Stimulated activated CD8-positive, alpha-beta memory T cell treated with anti-CD3 and anti-CD28 coated beads, Interleukin-12 subunit alpha, Interleukin-12 subunit beta, amount 100 ng/mL, for 24 hours (primary cell): ENCODE measurements at regions not wholly inside any gene's neighbourhood (a gene's known extent, or its start where the extent isn't known, plus 50 kb on each side); places are given as distances from the start of the nearest gene placed in this dataset.

Source experiments
- DNase-seq: peaks from one replicate; pipeline ENCODE4 v3.0.0-alpha.2; 2020; ENCODE audit errors: extremely low read depth

DNA sequence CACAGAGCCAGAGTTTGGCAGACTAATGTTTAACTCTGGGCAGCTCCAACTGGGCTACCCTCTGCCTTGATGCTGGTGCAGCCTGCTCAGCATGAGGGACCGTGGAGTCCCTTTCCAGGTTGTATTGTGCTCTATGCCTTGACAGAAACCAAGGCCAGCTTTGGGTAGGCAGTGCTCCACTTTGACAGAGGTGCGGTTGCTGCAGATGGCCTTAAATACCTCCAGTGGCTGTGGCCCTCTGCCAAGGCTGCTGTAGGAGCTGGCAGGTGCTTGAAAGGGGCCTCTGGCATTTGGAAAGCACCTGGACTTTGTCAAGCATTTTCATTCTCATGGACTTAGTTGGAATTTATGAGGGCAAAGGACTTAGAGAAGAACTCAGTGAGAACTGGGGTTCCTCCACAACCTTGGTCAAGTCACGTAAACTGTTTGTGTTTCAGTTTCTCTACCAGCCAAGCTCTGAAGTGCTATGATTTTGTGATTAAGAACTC lies 249.7 kb upstream of the ZNF462 start:
- no peak for DNase-seq

DNA sequence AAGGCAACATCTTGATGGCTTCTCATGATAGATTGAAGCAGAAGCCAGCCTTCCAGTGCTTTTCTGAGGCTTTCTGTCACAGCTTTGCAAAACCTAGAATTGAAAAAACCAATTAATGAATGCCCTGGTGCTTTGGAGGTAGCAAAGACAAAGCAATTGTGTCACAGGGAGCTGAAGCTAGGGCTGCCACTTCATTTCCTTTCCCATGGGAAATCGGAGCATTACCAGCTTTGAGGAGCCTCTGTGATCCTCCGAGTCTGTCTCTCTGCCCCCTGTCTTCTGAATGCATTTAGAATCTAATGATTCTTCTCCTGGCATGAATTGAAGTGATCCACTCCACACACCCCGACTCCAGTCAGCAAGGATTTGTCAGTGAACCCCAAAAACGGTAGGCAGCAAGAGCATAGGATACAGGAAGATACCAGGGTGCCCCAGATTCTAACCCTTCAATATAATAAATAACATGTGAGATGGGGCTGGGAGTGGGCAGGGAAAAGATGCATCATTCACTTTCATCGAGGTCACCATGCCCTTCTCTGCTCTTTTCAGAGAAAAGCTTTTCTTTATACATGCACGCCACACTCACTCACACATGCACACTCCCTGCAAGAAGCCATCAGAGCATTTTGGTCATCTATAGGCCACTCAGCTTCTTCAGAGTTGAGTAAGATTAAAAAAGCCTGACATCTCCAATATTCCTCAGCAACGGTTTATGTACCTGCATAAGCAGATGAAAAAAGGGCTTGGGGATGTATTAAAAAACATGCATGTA lies 247.7 kb upstream of the ZNF462 start:
- DNase-seq, result no peak

DNA sequence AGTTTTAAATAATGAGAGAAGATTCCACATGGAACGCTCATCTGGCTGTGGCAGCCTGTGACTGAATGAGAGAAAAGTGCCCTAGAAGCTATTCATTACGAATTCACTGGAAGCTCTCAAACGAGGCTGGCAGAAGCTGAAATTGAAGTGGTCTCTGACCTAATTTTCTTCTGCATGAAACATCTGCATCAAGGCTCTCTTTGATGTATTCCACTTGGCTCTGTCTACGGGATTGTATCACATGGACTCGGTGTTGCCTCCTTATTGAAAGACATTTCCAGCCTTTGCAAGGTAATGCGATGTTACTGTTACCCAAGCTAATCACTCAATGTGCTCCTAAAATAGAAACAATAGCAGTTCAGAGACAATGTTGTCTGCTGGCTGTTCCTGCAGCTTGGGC lies 246.9 kb upstream of the ZNF462 start:
- DNase-seq, result no peak

DNA sequence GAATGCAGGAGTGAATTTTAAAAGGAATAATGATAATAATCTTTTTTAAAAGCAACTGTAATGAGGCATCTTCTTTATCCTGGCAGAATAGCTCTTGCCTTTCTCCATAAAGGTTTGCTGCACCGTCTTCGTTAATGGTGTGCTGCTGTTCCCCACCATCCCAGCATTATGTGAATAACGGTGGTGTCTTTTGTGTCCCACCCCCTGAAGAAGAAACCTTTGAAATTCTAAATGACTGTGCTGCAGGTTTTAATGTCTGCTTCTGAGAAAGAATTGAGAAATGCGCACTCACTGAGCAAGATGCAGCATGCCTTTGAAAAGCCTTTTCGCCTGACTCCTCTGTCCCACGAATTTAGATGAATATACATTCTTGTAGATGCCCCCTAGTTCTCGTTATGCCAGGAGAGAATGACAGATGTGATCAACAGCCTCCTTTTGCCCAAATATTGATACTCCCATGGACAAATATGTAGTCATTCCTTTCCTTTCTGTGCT lies 246.1 kb upstream of the ZNF462 start:
- DNase-seq, result no peak

DNA sequence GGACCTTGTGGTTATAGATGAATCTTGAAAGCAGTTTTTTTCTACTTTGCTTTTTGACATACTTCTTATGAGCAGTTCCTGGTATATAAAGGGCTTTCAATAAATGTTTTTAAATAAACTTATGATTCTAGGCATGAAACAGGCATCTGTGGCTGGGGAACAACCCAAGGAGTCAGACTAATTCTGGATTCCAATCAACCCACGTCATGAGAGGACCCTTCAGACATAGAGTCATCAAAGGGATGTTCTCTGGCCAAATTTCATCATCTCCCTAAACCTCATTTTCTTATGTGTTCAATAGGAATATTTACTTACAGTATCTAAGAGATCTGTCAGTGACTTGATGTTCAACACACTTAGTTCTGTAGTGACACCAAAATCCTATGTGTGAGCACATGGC lies 243.8 kb upstream of the ZNF462 start:
- no peak for DNase-seq

DNA sequence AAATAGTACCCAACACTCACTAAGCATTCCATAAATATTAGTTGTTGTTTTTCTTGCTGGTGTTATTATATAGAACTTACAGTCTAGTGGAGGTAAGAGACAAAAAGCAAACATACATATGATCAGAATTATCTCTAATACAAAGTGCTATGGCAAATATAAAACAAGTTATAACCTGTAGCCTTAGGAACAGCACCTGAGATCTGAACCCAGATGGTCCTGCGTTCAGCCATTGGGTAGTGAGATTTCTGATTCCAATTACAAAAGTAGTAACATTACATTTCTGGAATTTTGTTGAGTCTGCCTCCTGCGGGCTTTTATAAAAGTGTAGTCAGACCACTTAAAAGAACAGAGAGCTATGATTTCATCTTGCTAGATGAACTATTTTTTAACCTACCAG lies 242.9 kb upstream of the ZNF462 start:
- no peak for DNase-seq

DNA sequence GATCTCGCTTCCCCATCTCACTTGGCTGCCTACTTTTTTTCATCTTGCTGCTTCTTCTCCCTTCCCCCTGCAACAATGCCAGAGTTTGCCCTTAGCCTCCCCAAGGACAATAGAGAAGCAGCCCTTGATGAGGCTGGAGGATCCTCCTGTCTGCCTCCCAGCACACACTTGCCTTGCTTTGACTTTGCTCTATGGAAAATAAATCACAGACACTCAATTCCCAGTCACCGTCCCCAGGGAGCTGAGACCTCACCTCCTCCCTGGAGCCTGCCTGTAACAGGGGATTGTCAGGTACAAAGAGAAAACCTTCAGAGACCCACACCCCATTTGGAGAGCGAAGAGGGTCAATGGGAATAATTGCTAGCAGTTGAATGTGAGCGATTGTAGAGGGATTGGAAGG lies 242.1 kb upstream of the ZNF462 start:
- no peak for DNase-seq

DNA sequence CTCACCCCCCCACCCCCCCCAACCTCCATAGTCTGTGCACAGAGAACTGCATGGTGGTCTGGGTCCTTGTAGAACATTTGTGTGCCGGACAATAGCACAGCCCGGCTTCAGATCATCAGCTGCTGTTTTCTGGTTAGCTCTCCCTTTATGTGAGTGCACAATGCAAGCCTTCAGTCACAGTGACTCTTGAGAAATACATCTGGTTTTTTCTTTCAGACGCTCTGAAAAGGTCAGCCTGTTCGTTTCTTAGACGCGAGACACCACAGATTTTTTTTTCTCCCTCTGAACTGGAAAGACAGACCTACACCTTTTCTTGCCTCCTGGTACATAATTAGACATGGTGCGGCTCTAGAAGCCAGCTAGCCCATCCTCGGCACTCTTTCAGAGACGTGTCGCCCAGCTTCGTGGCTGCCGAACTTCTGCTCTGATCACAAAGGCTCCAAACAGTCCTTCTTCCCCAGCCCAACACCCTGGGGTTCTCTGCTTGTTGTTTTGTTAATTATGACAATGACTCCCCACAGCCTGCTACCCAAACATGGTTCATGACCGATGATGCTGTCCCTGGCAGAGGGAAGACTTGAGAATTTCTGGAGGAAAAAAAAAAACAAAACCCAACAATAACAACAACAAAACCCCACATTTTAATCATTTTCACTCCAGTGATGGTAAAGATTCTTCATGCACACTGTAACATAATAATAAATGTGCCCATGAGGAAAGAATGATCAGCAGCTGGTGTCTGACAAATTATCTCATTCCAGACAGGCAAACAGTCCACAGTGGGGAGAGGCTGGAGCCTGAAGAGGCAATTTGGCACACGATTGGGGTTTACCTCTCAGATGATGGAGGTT lies 241.4 kb upstream of the ZNF462 start:
- DNase-seq, result no peak

DNA sequence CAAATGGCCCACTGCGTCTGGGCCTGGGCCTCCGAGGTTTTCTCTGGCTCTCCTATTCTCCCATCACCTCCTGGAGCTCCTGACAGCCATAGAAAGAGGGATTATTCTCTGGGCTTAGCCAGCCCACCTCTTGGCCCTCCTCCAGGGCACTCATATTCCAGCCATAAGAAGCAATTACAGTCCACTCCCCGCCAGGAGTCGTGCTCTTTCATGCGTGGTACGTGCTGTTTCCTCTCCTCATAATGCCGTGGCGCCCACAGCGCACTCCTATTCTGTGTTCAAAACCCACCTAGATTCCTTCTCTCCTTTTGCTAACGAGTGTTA lies 240.8 kb upstream of the ZNF462 start:
- no peak for DNase-seq

DNA sequence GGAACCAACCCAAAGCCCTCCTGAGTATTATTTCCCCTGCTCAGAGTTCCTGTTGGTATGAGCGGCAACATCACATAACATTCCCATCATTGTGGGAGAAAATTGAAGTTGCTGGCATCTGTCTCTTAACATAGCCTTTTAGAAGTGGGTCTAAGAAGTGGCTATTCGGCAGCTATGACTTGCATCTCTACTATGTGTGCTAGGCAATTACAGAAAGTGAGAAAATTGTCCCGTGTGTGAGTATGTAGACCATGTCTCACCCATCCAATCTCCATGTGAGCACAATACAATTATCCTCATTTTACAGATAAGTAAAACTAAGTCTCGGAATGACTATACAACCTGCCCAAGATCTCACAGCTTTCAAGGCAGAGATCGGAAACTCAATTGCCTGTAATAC lies 239.4 kb upstream of the ZNF462 start:
- no peak for DNase-seq

DNA sequence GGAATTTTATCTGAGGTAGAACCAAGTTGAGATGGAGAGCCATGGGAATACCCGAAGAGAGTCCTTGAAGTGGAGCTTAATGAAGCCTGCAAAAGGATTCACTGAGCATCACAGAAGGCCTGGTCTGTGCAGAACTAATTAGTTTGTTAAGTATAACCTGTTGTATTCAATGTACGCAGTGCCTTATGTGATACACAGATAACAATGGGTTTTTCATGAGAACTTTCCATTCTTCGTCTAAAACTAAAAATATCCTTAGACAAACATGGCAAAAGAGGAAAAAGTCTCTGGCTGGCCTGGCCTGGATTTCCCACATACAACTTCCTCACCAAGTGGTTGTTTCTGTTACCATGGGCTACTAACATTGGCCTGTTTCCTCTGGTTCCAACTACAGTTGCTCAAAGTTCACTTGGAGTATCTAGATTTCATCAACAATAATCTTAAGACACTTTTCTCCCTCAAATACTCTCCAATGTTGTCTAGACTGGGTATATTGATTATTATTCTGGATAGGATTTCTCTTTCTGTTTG lies 237.6 kb upstream of the ZNF462 start:
- DNase-seq, result no peak

DNA sequence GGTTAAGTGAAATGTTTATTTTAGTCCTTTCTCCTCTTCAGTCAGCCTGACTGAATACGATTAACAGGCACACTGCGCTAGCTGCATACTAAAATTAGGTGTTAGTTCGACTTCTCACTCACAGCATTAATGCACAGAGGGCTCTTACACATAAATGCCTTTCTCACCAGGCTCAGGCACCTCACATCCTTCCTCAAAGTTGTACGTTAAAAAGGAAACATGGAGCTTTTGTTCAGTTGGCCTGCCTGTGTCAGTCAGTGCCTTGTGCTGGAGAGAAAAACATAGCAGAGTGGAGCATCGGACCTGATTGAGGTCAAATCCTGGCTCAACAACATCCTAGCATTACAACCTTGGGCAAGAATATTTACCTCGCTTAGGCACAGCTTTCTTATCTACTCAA lies 236.0 kb upstream of the ZNF462 start:
- no peak for DNase-seq

DNA sequence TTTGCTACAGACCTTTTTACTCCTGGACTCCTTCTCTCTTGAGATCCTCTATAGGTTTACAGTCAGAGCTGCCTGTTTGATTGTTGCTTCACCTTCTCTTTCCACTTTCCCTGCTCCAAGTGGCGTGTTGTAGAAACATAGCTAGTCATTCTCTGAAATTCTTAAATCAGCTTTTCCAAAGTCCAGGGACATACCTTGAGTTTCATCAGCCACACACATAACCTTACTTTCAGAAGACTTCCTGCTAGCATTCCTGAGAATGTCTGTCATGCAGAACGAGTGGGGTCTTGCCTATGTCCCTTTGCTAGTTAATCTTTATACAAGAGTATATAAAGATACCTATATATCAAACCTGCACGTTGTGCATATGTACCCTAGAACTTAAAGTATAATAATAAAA lies 230.3 kb upstream of the ZNF462 start:
- no peak for DNase-seq

DNA sequence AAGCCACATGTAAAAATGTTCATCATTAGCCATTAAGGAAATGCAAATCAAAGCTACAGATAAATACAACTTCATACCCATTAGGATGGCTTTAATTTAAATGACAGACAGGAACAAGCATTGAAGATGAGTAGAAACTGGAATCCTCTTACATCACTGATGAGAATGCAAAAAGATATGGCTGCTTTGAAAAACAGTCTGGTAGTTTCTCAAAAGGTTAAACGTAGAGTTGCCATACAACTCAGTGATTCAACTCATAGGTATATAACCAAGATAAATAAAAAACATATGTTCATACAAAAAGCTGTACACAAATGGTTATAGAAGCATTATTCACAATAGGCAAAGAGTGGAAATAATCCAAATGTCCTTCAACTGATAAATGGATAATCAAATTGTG lies 228.8 kb upstream of the ZNF462 start:
- DNase-seq, result no peak

DNA sequence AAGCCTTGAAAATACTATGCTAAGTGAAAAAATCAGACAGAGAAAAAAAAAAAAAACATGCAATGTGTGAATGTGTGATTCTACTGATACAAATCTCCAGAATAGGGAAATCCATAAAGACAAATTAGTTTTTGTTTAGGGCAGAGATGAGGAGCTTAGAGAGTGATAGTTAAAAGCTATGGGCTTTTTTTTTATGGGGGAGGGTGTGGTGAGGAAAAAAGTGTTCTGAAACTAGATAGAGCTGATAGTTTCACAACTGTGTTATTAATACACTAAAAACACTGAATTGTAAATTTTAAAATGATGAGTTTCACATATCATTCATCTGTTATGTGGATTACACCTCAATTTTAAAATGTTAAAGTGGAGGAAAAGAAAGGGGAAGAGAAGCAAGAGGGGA lies 228.3 kb upstream of the ZNF462 start:
- DNase-seq, result no peak

DNA sequence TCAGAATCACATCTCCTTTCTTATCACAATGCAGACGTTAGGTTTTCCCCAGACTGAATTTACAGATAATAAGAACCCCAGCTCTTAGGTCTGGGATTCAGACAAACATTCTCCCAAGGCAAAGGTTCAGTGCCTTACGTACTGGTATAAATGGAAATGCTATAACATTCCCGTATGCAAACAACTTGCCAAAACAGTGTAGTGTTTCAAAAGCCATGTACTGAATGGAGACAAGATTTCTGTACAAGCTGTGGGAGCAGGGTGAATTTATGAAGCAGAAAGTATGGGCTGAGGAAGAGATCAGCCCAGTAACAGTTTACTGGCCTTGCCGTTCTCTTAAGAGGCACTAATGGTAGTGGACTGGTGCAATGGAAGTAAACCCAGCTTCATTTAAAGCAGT lies 225.5 kb upstream of the ZNF462 start:
- DNase-seq, result no peak

DNA sequence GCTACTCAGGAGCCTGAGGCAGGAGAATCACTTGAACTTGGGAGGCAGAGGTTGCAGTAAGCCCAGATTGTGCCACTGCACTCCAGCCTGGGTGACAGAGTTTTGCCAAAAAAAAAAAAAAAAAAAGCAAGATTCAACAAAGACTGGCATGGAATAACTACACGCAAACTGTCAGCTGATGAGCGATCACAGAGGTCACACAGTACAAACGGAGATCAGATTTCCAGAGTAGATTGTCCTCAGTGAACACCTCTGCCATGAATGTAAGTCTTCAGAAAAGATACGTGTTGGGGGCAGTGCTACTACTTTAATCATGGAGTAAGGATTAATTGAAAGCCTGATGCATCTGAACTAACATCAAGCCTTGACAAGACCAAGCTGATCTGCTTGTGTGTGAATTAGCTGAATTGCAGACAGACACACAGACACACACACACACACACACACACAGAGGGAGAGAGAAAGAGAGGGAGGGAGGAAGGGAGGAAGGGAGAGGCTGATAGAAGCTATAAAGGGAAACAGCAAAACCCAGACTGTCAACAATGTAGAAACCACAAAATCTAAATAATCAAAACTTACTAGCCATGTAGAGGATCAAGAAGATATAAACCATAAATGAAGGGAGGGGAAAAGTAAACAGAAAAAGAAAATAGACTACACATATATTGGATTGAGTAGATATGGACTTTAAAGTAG lies 222.9 kb upstream of the ZNF462 start:
- no peak for DNase-seq

DNA sequence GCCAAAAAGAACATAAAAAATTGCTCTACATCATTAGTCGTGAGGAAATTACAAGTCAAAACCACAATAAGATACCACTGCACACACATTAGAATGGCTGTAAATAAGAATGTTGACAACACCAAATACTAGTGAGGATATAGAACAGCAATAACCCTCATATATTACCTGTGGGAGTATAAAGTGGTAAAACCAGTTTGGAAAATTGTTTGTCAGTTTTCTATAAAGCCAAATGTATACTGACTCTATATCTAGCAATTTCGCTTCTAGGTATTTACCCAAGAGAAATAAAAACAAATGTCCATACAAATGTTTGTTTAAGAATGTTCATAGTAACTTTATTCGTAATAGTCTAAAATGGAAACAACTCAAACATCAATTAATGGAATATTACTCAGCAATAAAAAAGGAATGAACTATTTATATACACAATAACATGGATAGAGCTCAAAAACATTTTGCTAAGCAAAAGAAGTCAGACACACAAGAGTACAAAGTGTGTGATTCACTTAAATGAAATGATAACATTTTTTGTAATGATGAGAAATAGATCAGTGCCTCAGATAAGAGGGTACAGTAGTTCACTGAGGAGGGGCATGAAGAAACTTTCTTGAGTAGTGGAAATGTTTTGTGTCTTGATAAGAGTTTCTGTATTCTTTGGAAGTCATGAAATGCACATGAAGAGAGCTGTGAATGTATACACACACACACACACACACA lies 219.6 kb upstream of the ZNF462 start:
- no peak for DNase-seq

DNA sequence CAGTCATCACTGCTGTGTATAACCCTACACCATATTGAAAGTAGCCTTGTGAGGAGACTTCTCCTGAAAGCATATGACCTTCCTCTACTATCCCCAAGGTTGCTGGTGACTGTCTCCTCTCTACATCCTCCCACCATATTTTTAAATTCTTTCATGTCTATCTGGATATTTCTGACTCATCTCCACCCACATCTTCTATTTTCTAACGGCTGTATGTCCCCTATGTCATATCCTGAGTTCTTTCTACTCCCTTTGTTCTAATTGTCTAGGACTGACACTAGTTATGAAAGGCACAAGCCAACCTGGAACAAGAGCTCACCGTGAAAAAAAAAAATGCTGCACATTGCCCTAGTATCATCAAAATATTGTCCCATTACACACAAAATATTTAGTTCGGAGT lies 218.3 kb upstream of the ZNF462 start:
- no peak for DNase-seq

DNA sequence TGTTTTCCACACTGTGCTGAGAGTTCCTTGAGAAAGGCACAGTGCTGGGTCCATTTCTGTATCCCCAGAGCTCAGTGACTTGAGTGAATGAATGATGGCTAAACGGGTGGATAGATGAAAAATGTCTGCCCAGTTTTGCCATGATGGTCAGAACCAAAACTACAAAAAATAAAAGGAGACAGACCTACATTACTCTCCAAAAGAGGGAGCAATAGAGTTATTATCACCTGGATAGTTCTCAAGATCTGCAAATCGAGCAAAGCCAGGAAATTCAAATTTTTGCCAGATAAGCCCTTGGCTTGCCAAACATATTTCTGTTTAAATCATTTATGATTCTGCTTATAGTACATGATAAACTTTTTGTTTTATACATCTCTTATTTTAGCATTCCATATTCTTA lies 214.2 kb upstream of the ZNF462 start:
- no peak for DNase-seq

DNA sequence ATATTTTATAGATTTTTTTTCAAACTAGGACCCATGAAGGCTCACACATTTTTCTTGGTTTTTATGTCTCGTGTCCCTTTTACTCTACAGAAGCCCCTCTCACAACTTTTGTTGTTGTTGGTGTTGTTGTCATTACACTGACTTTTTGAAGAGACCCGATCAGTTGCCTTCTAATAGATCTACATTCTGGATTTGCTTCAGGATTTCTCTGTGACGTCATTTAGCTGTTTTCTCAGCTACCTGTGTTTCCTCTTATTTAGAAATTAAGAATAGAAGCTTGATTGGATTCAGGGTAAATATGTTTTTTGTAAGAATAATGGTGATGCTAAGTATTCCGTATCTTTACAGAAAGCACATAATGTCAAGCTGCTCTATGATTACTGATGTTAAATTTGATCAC lies 213.3 kb upstream of the ZNF462 start:
- no peak for DNase-seq

DNA sequence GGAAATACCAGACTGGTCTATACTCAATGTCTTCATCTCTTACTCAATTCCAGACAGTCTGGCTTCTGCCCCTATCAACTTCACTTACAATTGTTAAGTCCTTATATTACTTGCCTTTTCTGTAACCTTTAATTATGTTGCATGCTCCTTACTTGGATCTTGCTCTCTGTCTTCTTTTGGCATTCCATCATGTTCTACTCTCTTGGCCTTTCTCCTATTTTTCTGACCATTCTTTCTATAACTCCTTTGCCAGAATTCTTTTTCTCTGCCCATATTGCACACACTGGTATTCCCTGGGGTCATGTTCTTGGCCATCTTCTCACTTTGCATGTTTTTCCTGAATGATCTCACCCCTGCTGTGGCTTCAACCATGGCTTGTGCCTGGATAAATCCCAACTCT lies 209.8 kb upstream of the ZNF462 start:
- no peak for DNase-seq
